ENCODE measurements at regions not wholly inside any gene's neighbourhood (a gene's known extent, or its start where the extent isn't known, plus 50 kb on each side); places are given as distances from the start of the nearest gene placed in this dataset.

GRCh38 chr9:106733828-106734380, 129.1 kb upstream of the ZNF462 start:
- H3K9me2 ChIP-seq (ENCODE audit: insufficient read depth, low read length), result no peaks in the 10 kb centered on the region
- no peaks in the 10 kb centered on the region for H3K9me3 ChIP-seq (ENCODE audit: low read length)
- no peak overlapping the region for H3K27ac ChIP-seq (ENCODE audit: low read length)
- no peaks in the 10 kb centered on the region for H4K20me1 ChIP-seq (ENCODE audit: insufficient read depth)
- H3F3A ChIP-seq (ENCODE audit: insufficient read depth, low read length, poor library complexity, severe bottlenecking), result no peaks in the 10 kb centered on the region
- no peaks in the 10 kb centered on the region for H3K79me2 ChIP-seq (replicated peaks; ENCODE audit: insufficient read depth, low read length)
- H3K4me2 ChIP-seq (ENCODE audit: low read length), result no peak overlapping the region
- no peak overlapping the region for H3K4me3 ChIP-seq (ENCODE audit: low read length)
- H3K36me3 ChIP-seq (ENCODE audit: insufficient read depth, low read length), result no peaks in the 10 kb centered on the region
- TF ChIP-seq EP300 (conservative IDR thresholded peaks at IDR 0.05; ENCODE audit: poor library complexity, severe bottlenecking) (no peak), SMC3 (conservative IDR thresholded peaks at IDR 0.05; ENCODE audit: poor library complexity) (no peak), TAF1 (IDR thresholded peaks at IDR 0.05; ENCODE audit: low read depth) (no peak), POLR2AphosphoS5 (IDR thresholded peaks at IDR 0.05) (no peak), MXI1 (conservative IDR thresholded peaks at IDR 0.05; ENCODE audit: poor library complexity, severe bottlenecking) (no peak), REST (IDR thresholded peaks at IDR 0.05; ENCODE audit: borderline replicate concordance) (no peak), EZH2 (IDR thresholded peaks at IDR 0.05; ENCODE audit: borderline replicate concordance, insufficient read depth, low read length, poor library complexity, severe bottlenecking) (no peak), RAD21 (conservative IDR thresholded peaks at IDR 0.05) (no peak)
- TF ChIP-seq, protein P1, sequence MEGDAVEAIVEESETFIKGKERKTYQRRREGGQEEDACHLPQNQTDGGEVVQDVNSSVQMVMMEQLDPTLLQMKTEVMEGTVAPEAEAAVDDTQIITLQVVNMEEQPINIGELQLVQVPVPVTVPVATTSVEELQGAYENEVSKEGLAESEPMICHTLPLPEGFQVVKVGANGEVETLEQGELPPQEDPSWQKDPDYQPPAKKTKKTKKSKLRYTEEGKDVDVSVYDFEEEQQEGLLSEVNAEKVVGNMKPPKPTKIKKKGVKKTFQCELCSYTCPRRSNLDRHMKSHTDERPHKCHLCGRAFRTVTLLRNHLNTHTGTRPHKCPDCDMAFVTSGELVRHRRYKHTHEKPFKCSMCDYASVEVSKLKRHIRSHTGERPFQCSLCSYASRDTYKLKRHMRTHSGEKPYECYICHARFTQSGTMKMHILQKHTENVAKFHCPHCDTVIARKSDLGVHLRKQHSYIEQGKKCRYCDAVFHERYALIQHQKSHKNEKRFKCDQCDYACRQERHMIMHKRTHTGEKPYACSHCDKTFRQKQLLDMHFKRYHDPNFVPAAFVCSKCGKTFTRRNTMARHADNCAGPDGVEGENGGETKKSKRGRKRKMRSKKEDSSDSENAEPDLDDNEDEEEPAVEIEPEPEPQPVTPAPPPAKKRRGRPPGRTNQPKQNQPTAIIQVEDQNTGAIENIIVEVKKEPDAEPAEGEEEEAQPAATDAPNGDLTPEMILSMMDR (IDR thresholded peaks at IDR 0.05; ENCODE audit: poor library complexity, severe bottlenecking), result no peak
- H3K9ac ChIP-seq (ENCODE audit: low read length), result no peak overlapping the region
- H2AFZ ChIP-seq (ENCODE audit: low read depth, low read length), result no peak overlapping the region
- no peaks in the 10 kb centered on the region for H3K27me3 ChIP-seq (ENCODE audit: insufficient read depth, low read depth, low read length)

GRCh38 chr9:106737516-106737915, 125.5 kb upstream of the ZNF462 start:
- Histone ChIP-seq H4K20me1 (ENCODE audit: insufficient read depth) (no peaks in the 10 kb centered on the region), H3K36me3 (ENCODE audit: insufficient read depth, low read length) (no peaks in the 10 kb centered on the region)

More at GRCh38 chr9:106737516-106737915, 125.5 kb upstream of the ZNF462 start:
- Histone ChIP-seq H3K9me3 (ENCODE audit: low read length) (no peaks in the 10 kb centered on the region), H3K27ac (ENCODE audit: low read length) (no peak overlapping the region), H3K4me3 (ENCODE audit: low read length) (no peak overlapping the region), H3K9ac (ENCODE audit: low read length) (no peak overlapping the region), H3K9me2 (ENCODE audit: insufficient read depth, low read length) (no peaks in the 10 kb centered on the region), H3K79me2 (replicated peaks; ENCODE audit: insufficient read depth, low read length) (no peaks in the 10 kb centered on the region), H3F3A (ENCODE audit: insufficient read depth, low read length, poor library complexity, severe bottlenecking) (no peaks in the 10 kb centered on the region), H3K4me2 (ENCODE audit: low read length) (no peak overlapping the region), H3K27me3 (ENCODE audit: insufficient read depth, low read depth, low read length) (no peaks in the 10 kb centered on the region), H2AFZ (ENCODE audit: low read depth, low read length) (no peak overlapping the region)
- TF ChIP-seq MXI1 (conservative IDR thresholded peaks at IDR 0.05; ENCODE audit: poor library complexity, severe bottlenecking), result no peak
- TF ChIP-seq, protein P1 (IDR thresholded peaks at IDR 0.05; ENCODE audit: poor library complexity, severe bottlenecking), result no peak
- no peak for TF ChIP-seq RAD21 (conservative IDR thresholded peaks at IDR 0.05)
- TF ChIP-seq SMC3 (conservative IDR thresholded peaks at IDR 0.05; ENCODE audit: poor library complexity), result no peak
- no peak for TF ChIP-seq EP300 (conservative IDR thresholded peaks at IDR 0.05; ENCODE audit: poor library complexity, severe bottlenecking)
- no peak for TF ChIP-seq EZH2 (IDR thresholded peaks at IDR 0.05; ENCODE audit: borderline replicate concordance, insufficient read depth, low read length, poor library complexity, severe bottlenecking)
- TF ChIP-seq REST (IDR thresholded peaks at IDR 0.05; ENCODE audit: borderline replicate concordance), result no peak
- TF ChIP-seq TAF1 (IDR thresholded peaks at IDR 0.05; ENCODE audit: low read depth), result no peak
- no peak for TF ChIP-seq POLR2AphosphoS5 (IDR thresholded peaks at IDR 0.05)

Measured in neural cell (in vitro differentiated cells).